AG09319 (cell line): ENCODE measurements at regions not wholly inside any gene's neighbourhood (a gene's known extent, or its start where the extent isn't known, plus 50 kb on each side); places are given as distances from the start of the nearest gene placed in this dataset.

Experiments used
- DNase-seq: peaks from one replicate; pipeline ENCODE4 v3.0.0-alpha.2; 2010; ENCODE audit warnings: low read depth; ENCODE audit errors: extremely low read depth
- CTCF ChIP-seq: IDR thresholded peaks from 2 replicates; pipeline ENCODE4 v1.5.1; 2011; ENCODE audit warnings: low read depth, mild to moderate bottlenecking, inconsistent platforms, low read length, moderate library complexity

DNA sequence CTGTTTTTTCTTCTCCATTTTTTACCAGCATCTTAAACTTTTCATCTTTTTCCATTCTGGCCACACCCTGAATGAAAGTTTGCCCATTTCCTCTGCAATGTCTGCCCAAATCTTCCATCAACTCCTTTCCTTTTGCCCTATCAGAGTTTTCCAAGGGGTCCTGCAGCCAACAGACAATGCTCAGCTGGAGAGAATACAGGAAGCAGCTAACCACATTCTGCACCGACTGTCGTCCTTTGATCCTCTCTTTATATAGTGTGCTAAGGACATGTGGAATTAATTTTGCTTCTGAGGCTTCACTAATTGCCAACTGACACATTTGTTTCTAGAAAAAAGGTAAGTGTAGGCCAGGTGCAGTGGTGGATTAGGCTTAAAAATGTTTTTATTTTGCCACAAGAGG is 50.5 kb upstream of the DLX2 start:
- no peak for TF ChIP-seq CTCF
- no peak for DNase-seq

- DNase-seq: no peak
- TF ChIP-seq CTCF: no peak
These were observed 51.1 kb upstream of the DLX2 start for GRCh38 chr2:172153757-172154156.

GRCh38 chr2:172155752-172156151 is 53.1 kb upstream of the DLX2 start:
- DNase-seq: no peak

DNA sequence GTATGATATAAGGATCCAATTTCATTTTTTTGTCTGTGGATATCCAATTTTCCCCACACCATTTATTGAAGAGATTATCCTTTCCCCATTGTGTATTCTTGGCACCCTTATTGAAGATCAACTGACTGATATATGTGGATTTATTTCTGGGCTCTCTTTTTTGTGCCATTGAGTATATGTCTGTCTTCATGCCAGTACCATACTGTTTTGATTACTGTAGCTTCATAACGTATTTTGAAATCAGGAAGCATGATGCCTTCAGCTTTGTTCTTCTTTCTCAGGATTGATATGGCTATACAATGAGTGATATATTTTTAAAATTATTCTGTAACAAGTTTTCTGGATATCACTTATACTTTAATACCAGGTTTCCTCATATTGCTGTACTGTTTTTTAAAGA is 58.1 kb upstream of the DLX2 start:
- no peak for TF ChIP-seq CTCF

More at GRCh38 chr2:172155752-172156151, 53.1 kb upstream of the DLX2 start:
- TF ChIP-seq CTCF: no peak

GRCh38 chr2:172162225-172162733 is 59.6 kb upstream of the DLX2 start:
- no peak for TF ChIP-seq CTCF
- DNase-seq: no peak

More for the DNA sequence above, 58.1 kb upstream of the DLX2 start:
- DNase-seq: no peak

- no peak for TF ChIP-seq CTCF
These were observed 60.1 kb upstream of the DLX2 start for GRCh38 chr2:172162739-172163336.

DNA sequence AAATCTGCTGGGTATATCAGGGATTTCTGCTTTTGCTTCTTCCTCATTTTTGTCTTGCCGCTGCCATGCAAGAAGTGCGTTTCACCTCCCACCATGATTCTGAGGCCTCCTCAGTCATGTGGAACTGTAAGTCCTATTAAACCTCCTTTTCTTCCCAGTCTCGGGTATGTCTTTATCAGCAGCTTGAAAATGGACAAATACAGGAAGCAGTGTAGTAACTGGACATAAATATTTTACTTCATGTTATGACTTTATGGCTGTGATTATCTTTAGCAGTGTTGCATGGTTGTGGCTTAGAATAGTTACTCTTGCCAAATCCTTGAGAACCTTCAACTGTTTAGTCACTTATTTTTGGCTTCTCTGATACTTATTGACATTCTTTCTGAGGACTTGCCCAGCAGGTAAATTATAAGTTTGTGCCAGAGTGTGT is 66.2 kb upstream of the DLX2 start:
- TF ChIP-seq CTCF: no peak
- DNase-seq: no peak

More at GRCh38 chr2:172162739-172163336, 60.1 kb upstream of the DLX2 start:
- no peak for DNase-seq
